NCI-H748 (cell line): ENCODE measurements at regions not wholly inside any gene's neighbourhood (a gene's known extent, or its start where the extent isn't known, plus 50 kb on each side); places are given as distances from the start of the nearest gene placed in this dataset.
"Not testable (repeated sequence)": the region's sequence is repeated elsewhere in the genome, so short reads cannot be mapped to it uniquely, and the experiment has no call there.

ENCODE experiments used
- DNase-seq: peaks from one replicate; lab custom pipeline; 2025; ENCODE audit not compliant: unreplicated experiment; lab: John Stamatoyannopoulos, UW

GRCh38 chr6:140036196-140036595 is 661.7 kb upstream of the CITED2 start:
- no peak for DNase-seq

- DNase-seq = no peak
Measured at GRCh38 chr6:140032189-140032588, 657.7 kb upstream of the CITED2 start.

DNA sequence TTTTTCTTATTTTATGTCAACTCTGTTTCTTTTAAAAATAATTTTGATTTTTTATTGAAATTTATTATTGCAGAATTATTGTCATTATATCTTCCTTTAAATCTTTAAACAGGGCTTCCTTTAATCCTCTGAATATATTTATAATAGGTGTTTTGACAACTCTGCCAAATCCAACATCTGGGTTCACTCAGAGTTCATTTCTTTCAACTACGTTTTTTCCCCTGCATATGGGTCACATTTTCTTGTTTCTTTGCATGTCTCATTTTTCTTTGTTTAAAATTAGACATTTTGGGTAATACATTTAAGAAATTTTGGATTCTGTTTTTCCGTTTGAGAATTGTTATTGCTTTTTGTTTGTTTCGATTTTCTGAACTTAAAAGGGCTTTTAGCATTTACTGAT is 655.1 kb upstream of the CITED2 start:
- no peak for DNase-seq

- no peak for DNase-seq
Measured at GRCh38 chr6:140027219-140027618, 652.8 kb upstream of the CITED2 start.

- no peak for DNase-seq
Measured at GRCh38 chr6:140026546-140026945, 652.1 kb upstream of the CITED2 start.

GRCh38 chr6:140025171-140025570 is 650.7 kb upstream of the CITED2 start:
- no peak for DNase-seq

DNA sequence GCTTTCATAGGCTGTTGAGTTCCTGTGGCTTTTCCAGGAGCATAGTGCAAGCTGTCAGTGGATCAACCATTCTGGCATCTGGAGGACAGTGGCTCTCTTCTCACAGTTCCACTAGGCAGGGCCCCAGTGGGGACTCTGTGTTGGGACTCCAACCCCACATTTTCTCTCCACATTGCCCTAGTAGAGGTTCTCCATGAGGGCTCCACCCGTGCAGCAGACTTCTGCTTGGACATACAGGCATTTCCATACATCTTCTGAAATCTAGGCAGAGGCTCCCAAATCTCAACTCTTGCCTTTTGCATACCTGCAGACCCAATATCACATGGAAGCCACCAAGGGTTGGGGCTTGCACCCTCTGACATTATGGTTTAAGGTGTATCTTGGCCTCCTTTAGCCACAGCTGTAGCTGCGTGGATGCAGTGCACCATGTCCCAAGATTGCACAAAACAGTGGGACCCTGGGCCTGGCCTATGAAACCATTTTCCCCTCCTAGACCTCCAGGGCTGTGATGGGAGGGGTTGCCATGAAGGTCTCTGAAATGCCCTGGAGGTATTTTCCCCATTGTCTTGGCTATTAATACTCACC is 645.9 kb upstream of the CITED2 start:
- DNase-seq = no peak

DNA sequence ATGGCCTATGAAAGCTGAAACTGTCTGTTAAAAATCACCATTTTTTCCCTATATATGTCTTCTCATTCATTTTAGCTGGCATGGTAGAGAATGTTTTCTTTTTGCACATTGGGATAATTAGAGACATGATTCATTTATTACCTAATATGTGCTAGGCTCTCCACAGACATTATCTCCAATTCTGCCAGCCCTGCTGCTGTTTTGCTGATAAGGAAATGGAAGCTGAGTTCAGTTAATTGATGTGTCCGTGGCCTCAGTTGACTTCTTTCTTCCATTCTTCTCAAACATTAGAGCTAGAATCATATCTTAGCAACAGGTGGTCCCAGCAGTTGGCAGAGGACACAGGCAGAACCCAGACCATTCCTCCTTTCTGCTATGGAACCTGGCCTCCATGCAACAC is 644.1 kb upstream of the CITED2 start:
- no peak for DNase-seq

DNA sequence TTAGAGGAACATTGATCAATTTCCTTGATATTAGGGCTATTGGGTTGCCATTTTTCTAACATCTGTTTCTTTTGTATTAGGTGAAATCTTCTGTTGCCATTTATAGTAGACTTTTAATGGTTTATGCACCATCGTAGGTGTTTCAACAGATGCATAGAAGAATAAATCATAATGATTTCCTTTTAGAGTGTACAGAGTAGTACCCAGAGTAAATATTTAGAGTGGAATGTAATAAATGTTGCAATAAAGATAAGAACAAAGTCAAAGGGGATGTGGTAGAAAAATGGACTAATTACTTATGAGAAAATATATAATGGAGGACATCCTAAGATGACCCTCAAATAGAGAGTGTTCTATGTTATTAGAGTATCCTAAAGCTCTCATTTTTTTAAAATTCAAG is 643.0 kb upstream of the CITED2 start:
- no peak for DNase-seq

DNA sequence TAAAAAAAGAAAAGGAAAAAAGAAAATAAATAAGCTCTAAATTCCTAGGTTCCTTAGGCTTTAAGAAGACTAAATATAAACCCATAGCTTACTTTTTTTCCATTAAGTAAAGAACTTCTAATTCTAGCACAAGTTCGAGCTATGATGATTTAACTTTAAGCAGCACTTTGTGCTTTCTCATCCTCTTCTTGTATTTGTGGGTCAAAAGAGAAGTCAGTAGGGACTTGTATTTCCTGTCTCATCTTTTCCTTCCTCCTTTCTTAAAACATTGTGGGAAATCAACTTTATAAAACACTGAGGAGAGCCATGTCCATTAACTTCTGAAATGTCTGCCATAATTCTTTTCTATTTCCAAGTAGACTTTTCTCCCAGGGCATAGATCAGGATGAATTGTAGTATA is 637.7 kb upstream of the CITED2 start:
- no peak for DNase-seq

DNA sequence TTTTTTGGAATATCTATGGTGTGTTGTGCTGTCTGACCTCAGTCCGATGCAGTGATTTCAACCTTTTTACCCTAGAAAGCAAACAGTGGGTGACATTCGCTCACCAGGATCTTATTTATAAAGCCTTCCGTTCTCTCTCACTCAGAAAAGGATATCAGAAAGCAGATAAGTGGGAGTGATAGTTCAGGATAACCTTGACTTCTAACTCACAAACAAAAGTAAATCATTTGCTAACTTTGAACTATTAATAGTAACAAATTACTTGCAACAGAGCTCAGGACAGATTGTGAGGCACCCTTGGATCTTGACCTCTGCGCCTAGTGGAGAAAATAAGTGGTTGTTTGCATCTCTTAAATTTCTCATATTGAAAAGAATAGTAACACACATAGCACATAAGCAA is 637.1 kb upstream of the CITED2 start:
- DNase-seq = no peak

- no peak for DNase-seq
Measured at GRCh38 chr6:140009286-140009685, 634.8 kb upstream of the CITED2 start.

DNA sequence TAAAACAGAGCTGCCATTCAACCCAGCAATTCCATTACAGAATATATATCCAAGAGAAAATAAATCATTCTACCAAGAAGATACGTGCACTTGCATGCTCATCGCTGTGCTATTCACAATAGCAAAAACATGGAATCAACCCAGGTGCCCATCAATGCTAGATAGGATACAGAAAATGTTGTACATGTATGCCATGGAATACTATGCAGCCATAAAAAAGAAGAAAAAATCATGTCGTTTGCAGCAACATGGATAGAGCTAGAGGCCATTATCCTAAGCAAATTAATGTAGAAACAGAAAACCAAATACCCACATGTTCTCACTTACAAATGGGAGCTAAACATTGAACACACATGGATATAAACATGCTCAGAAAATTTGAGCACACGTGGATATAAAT is 633.1 kb upstream of the CITED2 start:
- DNase-seq = no peak

- DNase-seq = no peak
Measured at GRCh38 chr6:140003217-140003616, 628.8 kb upstream of the CITED2 start.

DNA sequence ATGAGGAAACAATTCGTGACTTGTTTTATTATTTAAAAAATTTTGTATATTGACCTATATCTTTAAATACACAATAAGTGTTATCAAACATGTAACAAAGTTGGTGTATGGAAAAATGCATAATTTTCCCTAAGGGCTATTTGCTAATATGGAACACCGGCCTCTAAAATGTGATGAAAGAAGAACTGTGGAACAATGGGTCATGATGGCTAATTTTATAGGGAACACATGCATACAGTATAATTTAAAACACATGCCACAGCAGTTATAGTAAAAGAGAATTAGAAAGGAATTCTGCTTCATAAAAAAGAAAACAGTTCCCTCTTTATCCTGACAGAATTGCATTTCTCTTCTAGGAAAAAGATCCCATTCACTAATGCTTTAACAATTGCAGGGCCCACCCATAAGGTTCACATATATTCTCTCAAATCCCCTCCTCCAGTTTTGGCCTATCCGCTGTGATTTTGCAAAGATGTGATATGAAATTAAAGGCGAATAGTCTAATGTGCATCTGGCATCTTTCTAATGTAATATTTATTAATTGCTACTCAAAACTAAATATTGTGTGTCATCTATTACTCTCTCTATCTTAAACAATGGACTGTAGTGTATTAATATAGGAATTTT is 628.1 kb upstream of the CITED2 start:
- no peak for DNase-seq

DNA sequence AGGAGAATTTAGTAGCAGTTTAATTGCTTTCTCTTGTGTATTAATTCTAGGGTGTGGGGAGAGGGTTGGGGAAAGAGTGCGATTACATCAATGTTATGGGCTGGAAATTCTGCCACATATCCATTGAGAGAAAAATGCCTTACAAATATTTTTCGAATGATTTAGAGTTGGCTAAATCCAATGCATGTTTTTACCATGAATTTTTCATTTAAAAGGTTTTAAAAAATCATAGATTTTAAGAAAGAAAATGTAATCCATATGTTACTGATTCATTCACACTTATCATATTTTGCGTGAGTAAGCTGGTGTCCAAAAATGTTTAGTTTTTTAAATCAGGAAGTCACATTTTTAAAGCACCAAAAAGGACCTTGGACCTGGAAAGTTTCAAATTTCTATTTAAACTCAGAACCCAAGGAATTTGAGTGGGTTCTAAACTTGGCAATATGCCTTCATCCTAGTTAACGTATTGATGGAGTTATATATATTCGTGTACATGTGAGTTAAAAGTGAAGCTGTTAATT is 627.4 kb upstream of the CITED2 start:
- DNase-seq = no peak

DNA sequence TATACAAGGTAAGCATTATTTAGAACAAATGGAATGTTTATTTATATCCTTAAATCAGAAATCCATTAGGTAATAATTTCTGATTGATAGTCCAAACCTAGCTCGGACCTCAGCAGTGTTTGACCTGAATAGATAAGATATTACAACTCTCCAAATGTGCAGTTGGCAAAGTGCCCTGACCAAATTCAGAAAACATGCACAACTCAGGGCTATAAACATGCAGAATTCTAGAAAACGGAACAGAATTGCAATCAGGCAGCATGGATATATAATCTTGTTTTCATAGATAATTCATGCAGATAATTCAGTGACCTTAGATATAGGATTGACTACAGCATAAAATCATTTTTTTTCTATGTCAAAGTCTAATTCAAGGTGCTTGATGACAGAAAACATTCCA is 626.6 kb upstream of the CITED2 start:
- DNase-seq = no peak

- DNase-seq = not testable (repeated sequence)
Measured at GRCh38 chr6:139999661-140000060, 625.2 kb upstream of the CITED2 start.

- DNase-seq = not testable (repeated sequence)
Measured at GRCh38 chr6:139998478-139998877, 624.0 kb upstream of the CITED2 start.

- peak; percentile 21 for DNase-seq
Measured at GRCh38 chr6:139996253-139996834, 621.9 kb upstream of the CITED2 start.

- no peak for DNase-seq
Measured at GRCh38 chr6:139994998-139995397, 620.5 kb upstream of the CITED2 start.

GRCh38 chr6:139990856-139991465 is 616.5 kb upstream of the CITED2 start:
- no peak for DNase-seq
